GM19099 (cell line): ENCODE measurements at regions not wholly inside any gene's neighbourhood (a gene's known extent, or its start where the extent isn't known, plus 50 kb on each side); places are given as distances from the start of the nearest gene placed in this dataset.

Source experiments
- POLR2A ChIP-seq: IDR thresholded peaks from 3 replicates; pipeline ENCODE4 v1.6.1; 2011; ENCODE audit warnings: low read depth; ENCODE audit not compliant: insufficient read length; ENCODE audit errors: extremely low read depth

- TF ChIP-seq POLR2A, result no peak
These were observed 59.3 kb upstream of the SLC24A4 start for GRCh38 chr14:92263681-92264080.

GRCh38 chr14:92264195-92264594 is 58.8 kb upstream of the SLC24A4 start:
- TF ChIP-seq POLR2A, result no peak

GRCh38 chr14:92266216-92266615 is 56.7 kb upstream of the SLC24A4 start:
- no peak for TF ChIP-seq POLR2A
